Right lobe of liver (tissue), 6 donors: ENCODE measurements at regions not wholly inside any gene's neighbourhood (a gene's known extent, or its start where the extent isn't known, plus 50 kb on each side); places are given as distances from the start of the nearest gene placed in this dataset.

Experiments
- ATAC-seq, 4 donors: fragments of 200-7000 bp; cut with Tn5 transposase; one replicate each; pipeline ENCODE4 v1.9.1; 2020; ENCODE audit warnings: mild to moderate bottlenecking in 4 of 4, moderate library complexity in 4 of 4
- DNase-seq, 3 donors: peaks; one replicate each; pipeline ENCODE4 v3.0.0-alpha.2; 2020
- H3K27ac ChIP-seq, 3 donors: fragments of 200-600 bp; one replicate each; pipeline ENCODE4 v1.8.0; 2022
- H3K27me3 ChIP-seq, 2 donors: fragments of 200-600 bp; one replicate each; pipeline ENCODE4 v1.8.0; 2022
- H3K36me3 ChIP-seq, 4 donors: fragments of 200-600 bp; sonication (generic) in 1 of 4; one replicate each; pipeline versions ENCODE4 v1.5.1 to v1.8.0; 2017 to 2022; ENCODE audit warnings: control low read depth in 1 of 4
- H3K4me1 ChIP-seq, 4 donors: fragments of 200-600 bp; sonication (generic) in 1 of 4; one replicate each; pipeline versions ENCODE4 v1.5.1 to v1.8.0; 2017 to 2022; ENCODE audit warnings: control low read depth in 1 of 4
- H3K4me3 ChIP-seq, 3 donors: fragments of 200-600 bp; one replicate each; pipeline ENCODE4 v1.8.0; 2022
- H3K9me3 ChIP-seq, 4 donors: fragments of 200-600 bp; sonication (generic) in 1 of 4; one replicate each; pipeline versions ENCODE4 v1.5.1 to v1.8.0; 2017 to 2022; ENCODE audit warnings: control low read depth in 1 of 4
- POLR2A ChIP-seq: fragments of 450-650 bp; IDR thresholded peaks from one replicate; pipeline ENCODE4 v1.6.1; 2017; ENCODE audit warnings: antibody characterized with exemption, mild to moderate bottlenecking
- WGBS: methylation state at CpG from one replicate; pipeline ENCODE4 v1.1.6; 2018; ENCODE audit warnings: low coverage, low lambda C conversion rate; ENCODE audit not compliant: insufficient coverage; ENCODE audit errors: missing lambda C conversion rate; 5-methylcytosine and 5-hydroxymethylcytosine counted together
- intact Hi-C, 2 donors: fragments of 100-400 bp; cut with DNase I; formaldehyde crosslinking; loops; one replicate each; pipeline versions ENCODE4 v1.11.2 to v1.14.1; 2022
- TF ChIP-seq, protein P1 (sequence below), 4 donors: fragments of 200-600 bp in 3 of 4; fragments of 450-650 bp in 1 of 4; IDR thresholded peaks; one replicate each; pipeline versions ENCODE4 v1.5.1 to v1.8.0; 2016 to 2022; ENCODE audit warnings: antibody characterized with exemption in 4 of 4, mild to moderate bottlenecking in 2 of 4
- donor health status: DM: no; HTN: yes; CAD: no.
- donor health status: DM: no; HTN: no; CAD: no.
- donor health status: DM: no; HTN: no; CAD: no.
- donor health status: DM: no; HTN: yes; CAD: no.
- donor health status: DM: no; HTN: yes; CAD: no.

DNA sequence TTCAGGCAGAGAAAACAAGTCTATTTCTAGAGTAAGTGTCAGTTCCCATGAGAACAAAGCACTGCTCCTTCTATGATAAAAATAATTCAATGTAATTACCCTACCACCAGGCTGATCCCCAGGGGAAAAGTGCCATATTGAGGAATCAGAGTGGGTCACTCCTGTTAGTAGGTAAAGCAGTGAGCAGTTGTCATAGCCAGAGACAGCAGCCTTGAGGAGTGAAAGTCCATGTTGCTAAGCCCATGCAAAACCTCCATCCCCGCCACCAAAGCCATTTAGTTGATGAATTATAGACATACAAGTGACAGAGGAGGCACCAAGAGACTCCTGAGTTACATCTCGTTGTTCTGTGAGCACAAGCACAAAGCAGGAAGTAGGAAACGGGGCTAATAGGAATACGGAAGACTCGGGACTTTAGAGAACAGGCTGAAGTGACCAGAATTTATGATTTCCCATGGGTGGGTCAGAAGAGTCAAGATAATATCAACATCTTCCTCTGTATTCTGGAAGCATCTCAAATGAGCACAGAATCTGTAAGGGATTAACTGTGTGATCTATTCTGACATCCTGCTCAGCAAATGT, 197.9 kb downstream of the MAFB start:
- TF ChIP-seq, protein P1, sequence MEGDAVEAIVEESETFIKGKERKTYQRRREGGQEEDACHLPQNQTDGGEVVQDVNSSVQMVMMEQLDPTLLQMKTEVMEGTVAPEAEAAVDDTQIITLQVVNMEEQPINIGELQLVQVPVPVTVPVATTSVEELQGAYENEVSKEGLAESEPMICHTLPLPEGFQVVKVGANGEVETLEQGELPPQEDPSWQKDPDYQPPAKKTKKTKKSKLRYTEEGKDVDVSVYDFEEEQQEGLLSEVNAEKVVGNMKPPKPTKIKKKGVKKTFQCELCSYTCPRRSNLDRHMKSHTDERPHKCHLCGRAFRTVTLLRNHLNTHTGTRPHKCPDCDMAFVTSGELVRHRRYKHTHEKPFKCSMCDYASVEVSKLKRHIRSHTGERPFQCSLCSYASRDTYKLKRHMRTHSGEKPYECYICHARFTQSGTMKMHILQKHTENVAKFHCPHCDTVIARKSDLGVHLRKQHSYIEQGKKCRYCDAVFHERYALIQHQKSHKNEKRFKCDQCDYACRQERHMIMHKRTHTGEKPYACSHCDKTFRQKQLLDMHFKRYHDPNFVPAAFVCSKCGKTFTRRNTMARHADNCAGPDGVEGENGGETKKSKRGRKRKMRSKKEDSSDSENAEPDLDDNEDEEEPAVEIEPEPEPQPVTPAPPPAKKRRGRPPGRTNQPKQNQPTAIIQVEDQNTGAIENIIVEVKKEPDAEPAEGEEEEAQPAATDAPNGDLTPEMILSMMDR (IDR thresholded peaks at IDR 0.05) = no peak
- no peak for TF ChIP-seq POLR2A
- intact Hi-C loops = no loop called here
- Histone ChIP-seq H3K4me1 (no peaks in the 10 kb centered on the region), H3K9me3 (no peaks in the 10 kb centered on the region), H3K4me3 (no peak overlapping the region), H3K27me3 (no peaks in the 10 kb centered on the region), H3K36me3 (no peaks in the 10 kb centered on the region), H3K27ac (no peak overlapping the region)
- WGBS = 47% methylated on average over 5 of the region's 5 CpGs
- DNase-seq (no peak), ATAC-seq (no peak)

DNA sequence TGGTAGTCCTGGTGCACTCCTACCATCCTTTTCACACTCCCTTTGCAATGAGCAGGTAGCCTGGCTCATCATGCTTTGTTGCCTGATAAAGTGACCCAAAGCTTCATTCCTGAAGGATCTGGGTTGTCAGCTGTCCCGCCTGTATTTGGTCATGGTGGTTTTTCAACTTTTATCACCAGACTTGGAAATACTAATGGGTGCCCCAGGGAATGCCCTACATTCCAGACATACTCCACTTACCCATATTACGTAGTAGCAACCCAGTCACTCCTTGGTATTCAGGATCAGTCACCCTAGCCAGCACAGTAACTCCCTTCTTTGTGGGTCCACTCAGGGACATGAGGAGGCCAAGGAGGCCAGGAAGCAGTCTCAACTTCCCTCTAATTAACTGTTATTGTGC, 199.2 kb downstream of the MAFB start:
- no peak overlapping the region for H3K4me3 ChIP-seq
- no peaks in the 10 kb centered on the region for H3K4me1 ChIP-seq
- H3K27ac ChIP-seq = no peak overlapping the region
- ATAC-seq (no peak), DNase-seq (no peak)
- WGBS = 94% methylated on average over 2 of the region's 2 CpGs
- intact Hi-C loops = no loop called here
- no peaks in the 10 kb centered on the region for H3K27me3 ChIP-seq
- no peaks in the 10 kb centered on the region for H3K36me3 ChIP-seq
- TF ChIP-seq, protein P1 (IDR thresholded peaks at IDR 0.05) = no peak
- TF ChIP-seq POLR2A = no peak
- no peaks in the 10 kb centered on the region for H3K9me3 ChIP-seq

DNA sequence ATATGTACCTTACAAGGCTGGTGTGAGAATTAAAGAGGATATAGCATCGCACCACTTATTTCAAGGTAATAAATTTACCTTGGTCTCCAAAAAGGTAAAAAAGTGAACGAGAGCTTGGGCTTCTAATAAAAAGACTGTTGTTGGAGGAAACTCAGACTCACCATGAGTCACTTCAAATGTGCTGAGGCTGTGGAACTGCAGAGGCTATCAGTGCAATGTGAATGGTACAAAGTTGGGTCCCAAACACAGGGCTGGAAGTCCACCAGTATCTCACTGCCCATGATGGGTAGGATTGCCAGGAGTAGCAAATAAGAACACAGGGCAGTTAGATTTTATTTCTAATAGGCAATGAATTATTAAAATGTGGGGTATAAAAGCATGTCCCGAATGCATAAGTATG, 200.6 kb downstream of the MAFB start:
- TF ChIP-seq, protein P1 (IDR thresholded peaks at IDR 0.05) = no peak
- TF ChIP-seq POLR2A = no peak
- H3K4me1 ChIP-seq = no peaks in the 10 kb centered on the region
- ATAC-seq (no peak), DNase-seq (no peak)
- no peaks in the 10 kb centered on the region for H3K9me3 ChIP-seq
- no peaks in the 10 kb centered on the region for H3K27me3 ChIP-seq
- no peaks in the 10 kb centered on the region for H3K36me3 ChIP-seq
- intact Hi-C loops = no loop called here
- no peak overlapping the region for H3K27ac ChIP-seq
- WGBS = 86% methylated on average over 3 of the region's 3 CpGs
- no peak overlapping the region for H3K4me3 ChIP-seq

DNA sequence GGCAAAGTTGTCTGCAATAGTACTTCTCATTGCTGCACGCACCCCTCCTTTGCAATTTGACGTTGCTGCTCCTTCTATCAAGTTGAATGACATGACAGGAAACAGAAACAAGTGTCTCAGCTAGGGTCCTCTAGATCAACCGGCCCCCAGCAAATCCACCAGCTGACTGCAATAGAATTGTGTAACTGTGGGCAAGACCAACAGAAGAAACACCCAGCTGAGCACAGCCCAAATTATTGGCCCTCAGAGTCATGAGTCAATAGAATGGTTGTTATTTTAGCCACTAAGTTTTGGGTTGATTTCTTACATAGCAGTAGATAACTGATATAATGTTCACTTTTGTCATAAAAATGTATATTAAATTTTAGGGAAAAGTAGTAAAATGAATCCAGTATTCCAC, 202.7 kb downstream of the MAFB start:
- no peaks in the 10 kb centered on the region for H3K9me3 ChIP-seq
- H3K4me1 ChIP-seq = no peaks in the 10 kb centered on the region
- H3K27me3 ChIP-seq = no peaks in the 10 kb centered on the region
- no peak overlapping the region for H3K4me3 ChIP-seq
- ATAC-seq (no peak), DNase-seq (no peak)
- WGBS = 73% methylated on average over 3 of the region's 3 CpGs
- no peak overlapping the region for H3K27ac ChIP-seq
- H3K36me3 ChIP-seq = no peaks in the 10 kb centered on the region
- intact Hi-C loops = no loop called here
- TF ChIP-seq, protein P1 (IDR thresholded peaks at IDR 0.05) = no peak
- TF ChIP-seq POLR2A = no peak
